Muscle of leg (tissue), 3 donors: ENCODE measurements at regions not wholly inside any gene's neighbourhood (a gene's known extent, or its start where the extent isn't known, plus 50 kb on each side); places are given as distances from the start of the nearest gene placed in this dataset.
"Not testable (repeated sequence)": the region's sequence is repeated elsewhere in the genome, so short reads cannot be mapped to it uniquely, and the experiment has no call there.

Source experiments
- DNase-seq: peaks from one replicate; pipeline ENCODE4 v3.0.0; 2013
- H3K27ac ChIP-seq: one replicate; pipeline ENCODE4 v1.5.1; 2013; ENCODE audit warnings: mild to moderate bottlenecking, low read length, control low read depth
- H3K27me3 ChIP-seq: one replicate; pipeline ENCODE4 v1.6.1; 2013; ENCODE audit warnings: low read length; ENCODE audit not compliant: control insufficient read depth, insufficient read depth
- H3K36me3 ChIP-seq: one replicate; pipeline ENCODE4 v1.6.1; 2013; ENCODE audit warnings: low read length; ENCODE audit not compliant: control insufficient read depth, insufficient read depth
- H3K4me1 ChIP-seq: one replicate; pipeline ENCODE4 v1.6.1; 2013; ENCODE audit warnings: low read length; ENCODE audit not compliant: control insufficient read depth, insufficient read depth
- H3K4me3 ChIP-seq: one replicate; pipeline ENCODE4 v1.5.1; 2013; ENCODE audit warnings: low read length, control low read depth
- H3K9me3 ChIP-seq: replicated peaks from 2 replicates; pipeline ENCODE4 v1.6.1; 2013; ENCODE audit warnings: low read depth, low read length; ENCODE audit not compliant: control insufficient read depth
- WGBS: methylation state at CpG from one replicate; pipeline ENCODE4 v1.1.5; 2013; ENCODE audit warnings: missing lambda C conversion rate; ENCODE audit not compliant: insufficient coverage; 5-methylcytosine and 5-hydroxymethylcytosine counted together

- peak; percentile 90 for DNase-seq
- no CpG with 5 or more reads among the region's 6 CpGs for WGBS
- no peaks in the 10 kb centered on the region for H3K27me3 ChIP-seq
- H3K36me3 ChIP-seq, result no peaks in the 10 kb centered on the region
- H3K4me3 ChIP-seq, result no peak overlapping the region
- H3K9me3 ChIP-seq, result no peaks in the 10 kb centered on the region
- H3K4me1 ChIP-seq, result peaks cover 6% of the 10 kb centered on the region
- H3K27ac ChIP-seq, result peak overlapping the region; percentile 23
Measured at GRCh38 chr21:28069450-28069923, 923.2 kb downstream of the LTN1 start.

DNA sequence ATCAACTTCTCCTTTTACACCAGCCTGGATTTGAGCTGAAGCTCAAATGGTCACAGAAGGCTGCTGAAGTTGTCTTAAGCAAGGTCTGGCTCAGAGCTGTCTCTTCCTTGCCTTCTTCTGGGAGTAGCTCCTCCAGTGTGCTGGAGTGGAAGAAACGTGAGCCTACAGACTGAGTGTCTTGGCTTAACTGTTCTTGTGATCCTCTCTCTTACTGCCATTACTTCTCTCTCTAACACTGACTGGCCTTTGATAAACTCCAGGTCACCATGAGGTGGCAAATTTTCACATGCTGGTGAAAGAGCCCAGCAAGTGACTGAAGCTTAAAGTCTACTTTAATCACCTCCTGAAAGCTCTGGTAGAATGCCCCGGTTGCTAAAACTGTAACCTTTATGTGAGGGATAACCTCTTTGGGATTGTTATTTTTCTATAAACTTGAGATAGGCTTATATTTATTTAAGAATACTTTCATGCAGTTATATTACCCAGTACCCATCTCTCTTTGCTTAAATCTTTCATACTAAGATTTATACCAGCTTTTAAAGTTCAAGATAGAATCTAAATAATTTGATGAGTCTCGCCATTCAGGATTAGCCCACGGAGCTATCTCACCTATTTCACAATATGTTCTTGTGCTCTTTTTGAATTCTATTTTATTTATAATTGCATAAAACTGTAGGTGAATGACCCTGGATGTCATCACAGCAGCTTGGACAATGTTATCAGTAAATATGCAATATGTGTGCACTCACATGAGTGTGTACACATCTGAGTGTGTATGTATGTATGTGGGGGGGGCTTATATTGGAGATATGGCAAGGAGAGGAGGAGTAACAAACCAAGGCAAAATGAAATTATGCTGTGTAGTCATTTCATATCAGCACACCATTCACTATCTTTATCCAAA, 924.0 kb downstream of the LTN1 start:
- no peak overlapping the region for H3K4me3 ChIP-seq
- H3K27ac ChIP-seq, result peak overlapping the region; percentile 43
- no peaks in the 10 kb centered on the region for H3K27me3 ChIP-seq
- H3K4me1 ChIP-seq, result peaks cover 6% of the 10 kb centered on the region
- H3K36me3 ChIP-seq, result no peaks in the 10 kb centered on the region
- H3K9me3 ChIP-seq, result no peaks in the 10 kb centered on the region
- peak; percentile 67 for DNase-seq
- no CpG with 5 or more reads among the region's 4 CpGs for WGBS

- H3K4me3 ChIP-seq, result no peak overlapping the region
- H3K27ac ChIP-seq, result no peak overlapping the region
- WGBS, result 91% methylated on average over 3 of the region's 7 CpGs
Measured at GRCh38 chr21:28066596-28067387, 925.9 kb downstream of the LTN1 start.

GRCh38 chr21:28066076-28066475, 926.6 kb downstream of the LTN1 start:
- Histone ChIP-seq H3K4me3 (no peak overlapping the region), H3K27ac (no peak overlapping the region), H3K36me3 (no peaks in the 10 kb centered on the region), H3K27me3 (no peaks in the 10 kb centered on the region), H3K4me1 (peaks cover 6% of the 10 kb centered on the region), H3K9me3 (no peaks in the 10 kb centered on the region)
- no CpG with 5 or more reads among the region's 1 CpG for WGBS
- DNase-seq, result no peak

More at GRCh38 chr21:28066596-28067387, 925.9 kb downstream of the LTN1 start:
- H3K27me3 ChIP-seq, result no peaks in the 10 kb centered on the region
- H3K36me3 ChIP-seq, result no peaks in the 10 kb centered on the region
- DNase-seq, result no peak
- H3K9me3 ChIP-seq, result no peaks in the 10 kb centered on the region
- H3K4me1 ChIP-seq, result peaks cover 6% of the 10 kb centered on the region

DNA sequence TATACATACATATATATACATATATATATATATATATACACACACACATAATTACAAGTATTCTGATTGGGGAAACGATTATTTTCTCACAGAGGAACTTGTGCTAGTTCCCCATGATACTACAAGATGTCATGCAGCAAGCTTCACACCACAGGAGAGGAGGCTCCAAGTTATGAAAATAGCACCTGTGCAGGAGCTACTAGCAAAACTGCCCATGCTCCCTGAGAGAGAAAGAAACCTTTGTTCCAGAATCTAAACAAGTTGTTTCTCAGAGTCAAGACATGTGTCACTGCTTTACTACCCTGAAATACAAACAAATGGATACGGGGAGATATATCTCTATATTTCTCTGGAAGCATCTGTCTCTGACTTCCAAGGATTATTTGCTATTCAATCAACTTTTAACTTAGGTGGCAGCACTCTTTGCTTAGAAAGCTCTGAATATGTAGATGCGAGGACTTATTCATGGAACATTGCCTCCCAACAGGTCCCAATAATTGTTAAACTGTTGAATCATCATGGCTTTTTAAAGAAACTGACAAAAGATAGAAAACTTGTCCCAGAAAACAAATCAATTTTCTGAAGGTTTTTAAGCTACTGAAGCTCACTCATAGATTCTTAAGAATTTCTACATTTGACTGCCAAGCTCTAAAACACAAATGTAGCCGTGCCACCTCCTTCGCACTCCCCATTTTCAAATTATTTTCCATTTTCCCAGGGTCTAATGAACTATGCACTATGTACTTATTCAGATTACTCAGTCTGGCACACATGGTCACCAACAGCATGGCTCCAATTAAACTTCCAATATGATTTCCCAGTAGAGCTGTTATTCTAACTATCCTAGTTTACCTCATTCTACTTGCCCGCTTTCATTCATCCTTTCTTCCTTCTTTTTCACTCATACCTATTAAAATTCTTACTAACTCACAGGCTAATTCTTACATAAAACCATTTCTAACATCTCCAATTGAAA, 929.1 kb downstream of the LTN1 start:
- Histone ChIP-seq H3K4me1 (peaks cover 3% of the 10 kb centered on the region), H3K4me3 (no peak overlapping the region), H3K27me3 (no peaks in the 10 kb centered on the region), H3K36me3 (no peaks in the 10 kb centered on the region), H3K27ac (no peak overlapping the region), H3K9me3 (no peaks in the 10 kb centered on the region)
- WGBS, result 84% methylated on average over 2 of the region's 6 CpGs
- DNase-seq, result no peak

GRCh38 chr21:28052956-28053355, 939.7 kb downstream of the LTN1 start:
- H3K27me3 ChIP-seq, result not testable (repeated sequence)
- no CpG with 5 or more reads among the region's 1 CpG for WGBS

DNA sequence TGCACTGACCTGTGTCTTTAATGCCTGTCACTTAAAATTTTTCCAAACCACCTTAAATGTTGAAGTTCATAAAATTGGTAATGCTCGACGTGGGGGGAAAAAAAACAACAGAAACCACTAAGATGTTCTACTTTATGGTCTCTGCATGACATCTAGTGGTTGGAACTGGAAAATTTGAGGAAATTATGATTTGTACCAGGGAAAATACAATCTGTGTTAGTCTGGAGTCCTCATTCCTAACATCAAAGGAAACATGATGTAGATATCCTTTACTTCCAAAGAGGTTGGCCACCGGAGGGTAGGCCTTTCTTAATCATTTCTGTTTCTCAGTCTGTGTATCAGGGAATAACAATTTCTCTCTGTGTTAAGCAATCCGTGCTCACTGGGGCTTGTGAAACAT, 941.0 kb downstream of the LTN1 start:
- H3K36me3 ChIP-seq, H3K4me3 ChIP-seq, H3K9me3 ChIP-seq, H3K4me1 ChIP-seq, H3K27ac ChIP-seq, H3K27me3 ChIP-seq: not testable (repeated sequence)
- peak; percentile 75 for DNase-seq
- WGBS, result no CpG with 5 or more reads among the region's 4 CpGs

More at GRCh38 chr21:28052956-28053355, 939.7 kb downstream of the LTN1 start:
- H3K4me3 ChIP-seq, H3K27ac ChIP-seq, H3K4me1 ChIP-seq, H3K36me3 ChIP-seq, DNase-seq, H3K9me3 ChIP-seq: not testable (repeated sequence)

DNA sequence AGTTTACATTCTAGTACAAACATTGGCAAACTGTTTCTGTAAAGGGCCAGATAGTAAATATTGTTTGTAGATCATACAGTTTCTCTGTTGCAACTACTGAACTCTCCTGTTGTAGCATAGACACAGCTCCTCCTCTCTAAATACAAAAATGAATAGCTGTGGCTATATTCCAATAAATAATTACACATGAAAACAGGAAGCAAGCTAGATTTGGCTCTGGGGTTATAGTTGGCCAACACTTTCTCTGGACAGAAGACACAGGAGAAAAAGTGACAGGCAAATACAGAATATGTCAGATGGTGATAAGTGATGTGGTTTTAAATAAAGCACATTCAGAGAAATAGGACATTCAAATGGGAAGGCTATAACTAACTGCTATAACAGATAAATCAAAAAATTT, 957.0 kb downstream of the LTN1 start:
- H3K4me3 ChIP-seq, H3K36me3 ChIP-seq, H3K4me1 ChIP-seq, DNase-seq, H3K27ac ChIP-seq, H3K27me3 ChIP-seq: not testable (repeated sequence)
- peaks cover 12% of the 10 kb centered on the region for H3K9me3 ChIP-seq

DNA sequence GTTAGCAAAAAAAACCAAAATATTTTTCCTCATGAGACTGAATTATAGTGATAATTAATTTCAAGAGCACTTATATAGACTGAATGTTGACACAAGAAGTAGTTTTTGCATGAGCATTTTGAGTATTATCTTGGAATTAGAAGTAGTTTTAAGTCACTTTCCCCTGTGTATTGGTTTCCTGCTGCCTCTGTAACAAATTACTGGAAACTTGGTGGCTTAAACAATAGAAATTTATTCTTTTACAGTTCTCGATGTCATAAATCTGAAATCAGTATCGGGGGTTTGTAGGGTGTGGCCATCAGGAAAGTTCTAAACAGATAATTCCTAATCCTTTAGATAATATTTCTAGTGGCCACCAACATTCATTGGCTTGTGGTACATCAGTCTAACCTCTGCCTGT, 957.8 kb downstream of the LTN1 start:
- no CpG with 5 or more reads among the region's 2 CpGs for WGBS
- not testable (repeated sequence) for H3K27ac ChIP-seq

More for the DNA sequence above, 957.8 kb downstream of the LTN1 start:
- DNase-seq, result peak; percentile 71
- H3K4me3 ChIP-seq, H3K4me1 ChIP-seq, H3K27me3 ChIP-seq, H3K36me3 ChIP-seq: not testable (repeated sequence)
- peaks cover 18% of the 10 kb centered on the region for H3K9me3 ChIP-seq
